Stomach smooth muscle (tissue), 2 donors: ENCODE measurements at regions not wholly inside any gene's neighbourhood (a gene's known extent, or its start where the extent isn't known, plus 50 kb on each side); places are given as distances from the start of the nearest gene placed in this dataset.
"Not testable (repeated sequence)": the region's sequence is repeated elsewhere in the genome, so short reads cannot be mapped to it uniquely, and the experiment has no call there.

ENCODE experiments used
- H3K27ac ChIP-seq: one replicate; pipeline ENCODE4 v1.7.0; 2013; ENCODE audit warnings: mild to moderate bottlenecking, low read length, inconsistent platforms
- H3K27me3 ChIP-seq, 2 donors: one replicate each; pipeline ENCODE4 v1.7.0; 2013; ENCODE audit warnings: low read length in 2 of 2; ENCODE audit not compliant: insufficient read depth in 2 of 2, control insufficient read depth in 1 of 2
- H3K36me3 ChIP-seq, 2 donors: one replicate each; pipeline ENCODE4 v1.7.0; 2013; ENCODE audit warnings: low read length in 2 of 2; ENCODE audit not compliant: control insufficient read depth in 2 of 2, insufficient read depth in 2 of 2
- H3K4me1 ChIP-seq: one replicate; pipeline ENCODE4 v1.7.0; 2013; ENCODE audit warnings: low read length; ENCODE audit not compliant: control insufficient read depth, insufficient read depth
- H3K4me3 ChIP-seq, 2 donors: one replicate each; pipeline ENCODE4 v1.7.0; 2013; ENCODE audit warnings: low read length in 2 of 2
- H3K9ac ChIP-seq, 2 donors: one replicate each; pipeline ENCODE4 v1.7.0; 2013; ENCODE audit warnings: low read length in 2 of 2, mild to moderate bottlenecking in 1 of 2
- H3K9me3 ChIP-seq, 2 donors: one replicate each; pipeline ENCODE4 v1.7.0; 2013; ENCODE audit warnings: low read length in 2 of 2; ENCODE audit not compliant: control insufficient read depth in 2 of 2
- donor health status: healthy.
- donor health status: Pancreatic carcinoma.

DNA sequence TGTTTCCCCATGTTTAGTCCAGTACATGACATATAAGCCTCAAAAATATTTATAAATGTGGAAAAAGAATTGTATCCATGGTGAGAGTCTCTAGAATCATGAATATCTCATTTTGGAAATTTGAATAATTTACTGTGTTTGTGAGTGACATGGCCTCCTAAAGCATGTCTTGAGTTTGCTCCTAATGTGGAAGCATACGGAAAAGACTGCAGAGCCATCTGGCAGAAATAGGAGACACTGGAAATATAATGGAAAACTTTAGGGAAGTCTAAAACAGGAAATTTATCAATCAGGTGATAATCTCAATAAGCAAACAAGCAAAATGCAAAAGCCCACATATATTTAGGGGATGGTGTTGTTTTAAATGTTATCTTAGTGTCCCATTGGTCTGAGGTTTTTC, 465.0 kb downstream of the TDRD3 start:
- H3K4me1 ChIP-seq, result no peaks in the 10 kb centered on the region
- H3K27me3 ChIP-seq, result no peaks in the 10 kb centered on the region
- no peaks in the 10 kb centered on the region for H3K36me3 ChIP-seq
- H3K4me3 ChIP-seq, result no peak overlapping the region
- H3K9me3 ChIP-seq, result peaks cover 0 to 2% of the 10 kb centered on the region in 2 donors
- no peak overlapping the region for H3K27ac ChIP-seq
- H3K9ac ChIP-seq, result no peak overlapping the region

DNA sequence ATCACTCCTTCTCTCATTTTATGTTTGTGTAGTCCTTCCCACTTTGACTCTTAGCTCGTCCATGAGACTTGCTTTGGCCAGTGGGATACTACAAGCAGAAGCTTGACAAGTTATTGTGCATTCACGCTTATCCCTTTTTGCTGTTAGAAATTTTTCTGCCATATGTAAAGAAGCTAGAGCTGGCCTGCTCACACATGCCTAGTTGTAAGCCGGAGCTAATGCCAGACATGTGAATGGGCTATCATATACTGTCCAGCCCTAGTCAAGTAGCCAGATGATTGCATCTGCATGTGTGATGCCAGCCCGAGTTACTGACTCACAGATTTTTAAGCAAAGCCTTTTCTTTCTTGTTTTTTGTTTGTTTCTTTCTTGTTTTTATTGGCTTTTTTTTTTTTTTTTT, 460.7 kb downstream of the TDRD3 start:
- Histone ChIP-seq H3K4me1 (no peaks in the 10 kb centered on the region), H3K27ac (no peak overlapping the region), H3K27me3 (no peaks in the 10 kb centered on the region), H3K4me3 (no peak overlapping the region), H3K36me3 (no peaks in the 10 kb centered on the region), H3K9ac (no peak overlapping the region), H3K9me3 (no peaks in the 10 kb centered on the region)

DNA sequence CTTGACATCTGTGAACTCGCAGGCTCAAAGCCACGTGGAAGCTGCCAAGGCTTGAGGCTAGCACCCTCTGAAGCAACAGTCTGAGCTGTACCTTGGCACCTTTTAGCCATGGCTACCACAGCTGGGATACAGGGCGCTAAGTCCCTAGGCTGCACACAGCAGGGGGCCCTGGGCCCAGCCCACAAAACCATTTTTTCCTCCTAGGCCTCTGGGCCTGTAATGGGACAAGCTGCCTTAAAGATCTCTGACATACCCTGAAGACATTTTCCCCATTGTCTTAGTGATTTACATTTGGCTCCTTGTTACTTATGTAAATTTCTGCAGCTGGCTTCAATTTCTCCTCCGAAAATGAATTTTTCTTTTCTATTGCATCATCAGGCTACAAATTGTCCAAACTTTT, 455.9 kb downstream of the TDRD3 start:
- no peak overlapping the region for H3K9ac ChIP-seq
- no peaks in the 10 kb centered on the region for H3K27me3 ChIP-seq
- H3K4me1 ChIP-seq, result no peaks in the 10 kb centered on the region
- H3K27ac ChIP-seq, result no peak overlapping the region
- no peaks in the 10 kb centered on the region for H3K36me3 ChIP-seq
- no peak overlapping the region for H3K4me3 ChIP-seq
- H3K9me3 ChIP-seq, result no peaks in the 10 kb centered on the region

DNA sequence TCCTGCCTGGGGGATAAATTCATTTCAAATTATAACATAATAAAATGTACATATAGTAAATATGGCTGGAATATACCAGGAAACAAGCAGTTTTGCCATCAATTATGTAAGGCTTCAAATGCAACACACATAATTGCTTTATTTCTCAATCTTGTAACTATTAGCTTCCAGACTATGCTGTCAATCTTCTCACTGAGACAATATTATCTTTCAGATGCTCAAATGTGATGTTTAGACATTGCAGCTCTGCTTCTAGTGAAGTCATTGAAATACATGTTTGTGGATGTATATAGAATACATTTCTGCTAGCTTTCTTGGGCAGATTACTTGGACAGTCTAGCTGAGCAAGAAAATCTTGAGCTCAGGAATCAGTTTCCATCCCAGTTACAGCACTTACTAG, 454.4 kb downstream of the TDRD3 start:
- Histone ChIP-seq H3K27me3 (no peaks in the 10 kb centered on the region), H3K9ac (no peak overlapping the region), H3K27ac (no peak overlapping the region), H3K4me3 (no peak overlapping the region), H3K9me3 (no peaks in the 10 kb centered on the region), H3K4me1 (no peaks in the 10 kb centered on the region), H3K36me3 (no peaks in the 10 kb centered on the region)

DNA sequence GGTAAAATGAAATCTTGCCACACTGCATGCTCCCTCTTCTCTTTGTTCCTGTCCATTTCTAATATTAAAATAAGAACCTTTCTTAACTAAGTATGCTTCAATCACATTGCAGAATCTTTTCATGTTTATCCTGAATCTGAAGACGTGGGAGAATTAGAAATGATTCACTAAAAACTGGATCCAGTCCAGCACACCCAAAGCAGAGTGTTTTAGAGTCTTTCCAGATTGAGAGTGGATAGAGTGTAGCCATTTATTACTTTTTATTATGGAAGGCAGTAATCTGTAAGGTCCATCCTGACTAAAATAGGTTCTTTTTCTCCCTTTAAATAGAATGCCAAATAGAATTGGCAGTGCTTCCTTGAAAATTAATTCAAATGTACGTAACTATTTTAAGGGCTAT, 453.5 kb downstream of the TDRD3 start:
- Histone ChIP-seq H3K9ac (no peak overlapping the region), H3K4me3 (no peak overlapping the region), H3K27ac (no peak overlapping the region), H3K4me1 (no peaks in the 10 kb centered on the region), H3K9me3 (peaks cover 0 to 4% of the 10 kb centered on the region in 2 donors), H3K36me3 (no peaks in the 10 kb centered on the region), H3K27me3 (no peaks in the 10 kb centered on the region)

DNA sequence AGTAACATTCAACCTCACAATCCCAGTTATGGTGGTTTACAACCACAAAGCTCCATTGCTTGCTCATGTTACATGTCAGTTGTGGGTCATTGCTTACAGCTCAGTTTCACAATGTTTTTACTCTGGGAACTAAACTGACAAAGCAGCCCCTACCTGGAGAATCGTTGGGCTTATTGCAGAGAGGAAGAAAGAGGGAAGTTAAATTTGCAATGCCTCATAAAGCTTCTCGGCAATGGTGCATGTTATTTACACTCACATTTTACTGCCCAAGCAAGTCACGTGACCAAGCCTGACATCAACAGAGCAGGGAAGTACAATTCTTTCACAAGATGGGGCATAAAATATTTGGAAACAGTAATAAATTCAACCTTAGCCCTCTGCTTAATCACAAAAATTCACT, 441.6 kb downstream of the TDRD3 start:
- no peak overlapping the region for H3K9ac ChIP-seq
- H3K36me3 ChIP-seq, result no peaks in the 10 kb centered on the region
- no peak overlapping the region for H3K4me3 ChIP-seq
- no peaks in the 10 kb centered on the region for H3K9me3 ChIP-seq
- H3K27me3 ChIP-seq, result no peaks in the 10 kb centered on the region
- H3K4me1 ChIP-seq, result no peaks in the 10 kb centered on the region
- H3K27ac ChIP-seq, result no peak overlapping the region

DNA sequence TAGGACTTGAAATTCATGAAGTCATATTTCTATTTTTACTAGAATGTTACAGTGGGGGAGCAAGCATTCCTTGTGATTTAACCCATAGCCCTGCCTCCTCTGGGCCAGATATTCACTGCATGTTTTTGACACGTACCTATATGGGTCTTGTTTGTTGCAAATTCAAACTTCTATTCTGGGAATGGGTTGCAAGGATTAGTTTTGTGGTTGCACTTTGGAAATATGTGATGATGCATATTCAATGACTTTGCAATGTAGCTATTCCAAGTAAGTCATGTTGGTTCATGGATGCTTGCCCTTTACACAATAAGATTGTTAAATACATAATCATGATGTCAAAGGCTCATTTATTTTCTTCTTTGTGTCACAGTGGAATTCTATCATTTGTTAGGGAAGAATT, 440.8 kb downstream of the TDRD3 start:
- H3K9me3 ChIP-seq, result no peaks in the 10 kb centered on the region
- H3K4me3 ChIP-seq, result no peak overlapping the region
- H3K4me1 ChIP-seq, result no peaks in the 10 kb centered on the region
- H3K36me3 ChIP-seq, result no peaks in the 10 kb centered on the region
- H3K27ac ChIP-seq, result no peak overlapping the region
- no peak overlapping the region for H3K9ac ChIP-seq
- H3K27me3 ChIP-seq, result no peaks in the 10 kb centered on the region

DNA sequence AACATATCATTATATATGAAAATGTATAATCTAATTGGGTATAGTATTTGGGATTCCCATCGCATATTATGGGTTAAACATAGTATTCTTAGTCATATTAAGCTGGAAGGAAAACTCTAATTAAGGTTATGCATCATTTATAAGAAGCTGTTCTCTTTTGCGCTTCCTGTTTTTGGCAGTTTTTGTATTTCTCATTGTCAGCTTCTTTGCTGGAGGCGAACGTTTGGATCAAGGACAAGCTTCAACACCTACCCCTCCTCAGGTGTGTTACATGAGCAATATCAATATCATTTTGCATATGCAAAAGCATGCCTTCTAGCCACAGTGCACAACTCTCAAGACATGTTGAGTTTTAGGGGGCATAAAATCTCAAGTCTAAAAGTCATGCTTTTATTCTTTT, 439.8 kb downstream of the TDRD3 start:
- no peaks in the 10 kb centered on the region for H3K9me3 ChIP-seq
- no peaks in the 10 kb centered on the region for H3K36me3 ChIP-seq
- no peak overlapping the region for H3K27ac ChIP-seq
- no peak overlapping the region for H3K9ac ChIP-seq
- no peaks in the 10 kb centered on the region for H3K27me3 ChIP-seq
- no peaks in the 10 kb centered on the region for H3K4me1 ChIP-seq
- H3K4me3 ChIP-seq, result no peak overlapping the region

DNA sequence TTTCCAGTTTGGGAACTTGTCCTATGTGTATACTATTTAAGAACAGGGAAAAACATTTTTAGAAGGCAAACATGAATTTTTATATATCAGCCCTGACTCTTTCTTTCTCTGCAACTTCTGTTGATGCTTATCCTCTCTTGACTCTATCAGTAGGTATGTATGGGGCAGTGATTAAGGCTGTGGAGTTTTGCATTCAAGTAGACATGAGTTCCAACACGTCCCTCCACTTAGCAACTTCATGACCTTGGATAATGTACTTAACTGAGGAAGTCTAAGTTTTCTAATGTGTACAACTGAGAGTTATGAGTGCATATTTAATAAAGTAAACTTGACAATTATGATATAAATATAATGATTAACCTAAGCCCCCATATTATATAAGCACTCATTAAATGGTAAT, 414.6 kb downstream of the TDRD3 start:
- Histone ChIP-seq H3K27ac (no peak overlapping the region), H3K9me3 (peaks cover 0 to 3% of the 10 kb centered on the region in 2 donors), H3K27me3 (no peaks in the 10 kb centered on the region), H3K4me3 (no peak overlapping the region), H3K4me1 (no peaks in the 10 kb centered on the region), H3K9ac (no peak overlapping the region), H3K36me3 (no peaks in the 10 kb centered on the region)

DNA sequence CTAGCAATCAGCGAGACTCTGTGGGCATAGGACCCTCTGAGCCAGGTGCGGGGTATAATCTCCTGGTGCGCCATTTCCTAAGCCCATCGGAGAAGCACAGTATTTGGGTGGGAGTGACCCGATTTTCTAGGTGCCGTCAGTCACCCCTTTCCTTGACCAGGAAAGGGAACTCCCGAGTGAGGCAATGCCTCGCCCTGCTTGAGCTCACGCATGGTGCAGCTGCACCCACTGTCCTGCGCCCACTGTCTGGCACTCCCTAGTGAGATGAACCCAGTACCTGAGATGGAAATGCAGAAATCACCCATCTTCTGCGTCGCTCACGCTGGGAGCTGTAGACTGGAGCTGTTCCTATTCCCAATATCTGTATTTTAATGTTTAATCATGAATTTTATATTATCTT, 408.6 kb downstream of the TDRD3 start:
- not testable (repeated sequence) for H3K27me3 ChIP-seq, H3K4me3 ChIP-seq, H3K27ac ChIP-seq, H3K36me3 ChIP-seq, H3K9me3 ChIP-seq, H3K9ac ChIP-seq, H3K4me1 ChIP-seq

DNA sequence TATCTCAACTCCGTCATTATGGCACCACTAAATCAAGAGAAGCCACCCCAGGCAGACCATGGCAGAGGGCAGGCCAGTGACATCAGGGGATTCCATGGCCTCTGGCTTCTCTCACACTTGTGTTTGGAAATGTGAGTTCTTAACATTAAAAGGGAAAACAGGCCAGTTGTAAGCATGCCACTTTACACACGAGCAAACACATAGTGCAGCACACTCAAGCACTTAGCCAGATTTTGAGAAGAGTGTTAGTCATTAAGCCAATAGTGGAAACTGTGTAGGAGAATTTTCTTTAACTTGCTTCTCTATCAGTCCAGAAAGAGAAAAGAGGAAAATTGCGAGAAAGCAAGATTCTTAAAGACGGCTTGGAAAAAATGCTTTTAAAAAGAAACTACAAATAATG, 401.5 kb downstream of the TDRD3 start:
- H3K4me1 ChIP-seq, result no peaks in the 10 kb centered on the region
- no peak overlapping the region for H3K4me3 ChIP-seq
- no peaks in the 10 kb centered on the region for H3K36me3 ChIP-seq
- H3K9ac ChIP-seq, result no peak overlapping the region
- H3K27me3 ChIP-seq, result no peaks in the 10 kb centered on the region
- no peaks in the 10 kb centered on the region for H3K9me3 ChIP-seq
- no peak overlapping the region for H3K27ac ChIP-seq

DNA sequence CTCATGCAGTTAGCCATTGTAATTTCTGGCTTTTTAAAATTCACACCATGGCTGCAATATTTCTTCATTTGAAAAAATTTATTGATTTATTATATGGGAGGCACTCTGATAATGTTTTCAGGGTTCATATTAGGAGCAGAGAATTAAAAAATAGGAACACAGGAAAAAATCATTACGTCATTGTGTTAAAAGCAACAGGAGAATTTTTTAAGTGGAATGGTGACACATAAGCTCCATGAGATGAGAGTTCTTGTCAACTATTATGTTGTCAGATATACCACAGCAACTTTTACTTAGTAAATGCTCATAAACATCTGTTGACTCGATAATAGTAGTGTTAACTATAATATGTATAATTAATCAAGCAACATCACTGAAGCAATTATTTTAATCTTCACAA, 400.1 kb downstream of the TDRD3 start:
- no peaks in the 10 kb centered on the region for H3K9me3 ChIP-seq
- no peaks in the 10 kb centered on the region for H3K27me3 ChIP-seq
- H3K27ac ChIP-seq, result no peak overlapping the region
- H3K4me1 ChIP-seq, result no peaks in the 10 kb centered on the region
- no peak overlapping the region for H3K9ac ChIP-seq
- no peaks in the 10 kb centered on the region for H3K36me3 ChIP-seq
- no peak overlapping the region for H3K4me3 ChIP-seq
